GM21390 (cell line): ENCODE measurements at regions not wholly inside any gene's neighbourhood (a gene's known extent, or its start where the extent isn't known, plus 50 kb on each side); places are given as distances from the start of the nearest gene placed in this dataset.

ENCODE experiments used
- ATAC-seq: cut with Tn5 transposase; IDR thresholded peaks from one replicate; pipeline ENCODE4 v1.9.1; 2021; ENCODE audit not compliant: unreplicated experiment

DNA sequence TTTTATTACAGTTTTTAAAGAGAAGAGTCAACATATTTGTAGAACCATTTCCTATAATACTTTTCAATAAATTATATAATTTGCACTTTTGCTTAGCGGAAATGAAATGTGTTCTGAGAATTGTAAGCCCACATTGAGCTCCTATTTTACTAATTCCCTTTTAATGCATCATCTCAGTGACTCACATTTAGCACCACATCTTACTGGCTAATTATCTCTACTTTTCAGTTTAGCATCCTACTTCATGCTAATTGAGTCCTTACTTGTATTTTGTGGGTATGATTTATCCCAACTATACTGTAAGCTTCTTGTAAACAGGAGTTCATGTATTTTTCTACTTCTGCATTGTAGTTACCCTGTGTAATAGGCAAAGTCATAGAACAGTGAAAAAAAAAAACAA lies 67.5 kb downstream of the TMX1 start:
- no peak for ATAC-seq

DNA sequence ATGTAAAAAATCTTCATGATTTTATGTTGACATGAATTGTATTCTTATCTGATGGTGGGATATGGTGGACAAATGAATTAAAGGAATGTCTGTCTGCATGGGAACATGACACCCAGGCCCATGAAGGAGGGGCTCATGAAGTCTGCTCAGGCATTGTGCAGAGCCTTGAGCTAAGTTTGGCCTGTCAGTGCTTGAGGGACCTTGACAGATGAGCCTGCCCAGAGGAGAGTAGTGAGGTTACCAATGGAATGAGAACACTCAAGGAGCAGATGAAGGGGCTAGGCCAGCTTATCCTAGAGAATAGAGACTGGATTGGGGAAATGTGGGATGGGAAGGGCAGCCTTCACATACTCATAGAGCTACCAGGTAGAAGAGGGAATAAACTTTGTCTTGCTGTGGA lies 68.8 kb downstream of the TMX1 start:
- ATAC-seq: no peak

- ATAC-seq: no peak
Observed at GRCh38 chr14:51310505-51310944, 70.5 kb downstream of the TMX1 start.

DNA sequence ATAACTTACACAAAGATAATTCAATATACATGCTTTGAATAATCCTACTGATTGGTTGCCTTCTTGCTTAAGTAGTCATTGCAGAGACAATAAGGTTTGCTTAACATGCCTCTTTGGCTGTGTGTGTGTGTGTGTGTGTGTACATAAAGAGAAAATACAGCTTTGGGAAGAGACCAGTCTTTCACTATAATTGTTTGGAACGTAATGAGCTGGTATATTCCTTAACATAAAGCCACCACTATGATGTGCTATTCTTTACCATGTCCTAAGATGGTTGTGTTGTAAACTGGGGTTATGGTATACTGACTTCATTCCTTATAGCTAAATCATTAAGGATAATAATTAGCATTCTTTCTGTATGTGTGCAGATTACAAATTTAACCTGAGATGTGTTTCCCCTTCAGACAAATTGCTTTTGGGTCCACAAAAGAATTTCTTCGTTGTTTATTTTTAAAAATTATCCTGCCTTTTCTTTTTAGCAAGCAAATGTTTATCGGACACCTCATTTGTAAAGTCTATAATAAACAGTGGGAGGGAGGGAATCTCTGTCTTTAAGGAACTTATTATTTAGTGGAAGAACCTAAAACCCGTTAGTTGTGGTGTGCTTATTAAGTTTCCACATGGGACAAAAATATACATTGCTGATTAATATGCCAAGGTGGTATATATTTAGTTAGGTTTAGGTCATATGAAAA lies 74.4 kb downstream of the TMX1 start:
- no peak for ATAC-seq

- no peak for ATAC-seq
Observed at GRCh38 chr14:51317373-51317772, 77.3 kb downstream of the TMX1 start.

- no peak for ATAC-seq
Observed at GRCh38 chr14:51318813-51319597, 79.0 kb downstream of the TMX1 start.

DNA sequence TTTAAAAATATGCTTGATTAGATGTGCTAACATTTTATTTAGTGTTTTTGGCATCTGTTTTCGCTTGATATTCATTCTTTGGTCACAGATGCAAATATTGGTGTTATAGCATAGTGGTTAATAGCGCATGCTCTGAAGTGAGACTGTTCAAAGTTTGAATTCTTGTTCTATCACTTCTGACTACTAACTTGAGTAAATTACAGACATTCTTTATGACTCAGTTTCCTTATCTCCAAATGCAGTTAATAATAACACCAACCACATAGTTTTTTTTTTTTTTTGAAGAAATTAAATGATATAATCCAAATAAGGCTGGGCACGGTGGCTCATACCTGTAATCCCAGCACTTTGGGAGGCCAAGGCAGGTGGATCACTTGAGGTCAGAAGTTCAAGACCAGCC lies 81.0 kb downstream of the TMX1 start:
- ATAC-seq: no peak

- ATAC-seq: no peak
Observed at GRCh38 chr14:51323492-51323891, 83.4 kb downstream of the TMX1 start.

DNA sequence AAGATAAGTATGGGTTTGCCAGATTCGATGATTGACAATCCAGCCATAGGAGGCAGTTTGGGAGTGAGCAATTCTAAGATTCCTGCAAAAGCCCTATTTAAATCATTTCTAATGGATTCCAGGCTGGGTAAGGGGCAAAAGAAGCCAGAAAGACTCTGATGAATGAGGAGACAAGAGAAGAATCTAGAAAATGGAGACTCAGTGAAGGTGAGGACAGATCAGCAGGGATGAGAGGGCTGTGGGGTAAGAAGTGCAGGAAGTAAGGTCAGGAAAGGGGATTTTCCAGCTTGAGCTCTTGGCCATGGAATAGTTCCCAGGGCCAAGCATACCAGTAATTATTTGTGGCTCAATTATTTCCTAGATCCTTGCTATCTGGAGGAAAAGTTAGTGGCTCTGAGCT lies 87.3 kb downstream of the TMX1 start:
- no peak for ATAC-seq

- no peak for ATAC-seq
Observed at GRCh38 chr14:51328064-51328771, 88.2 kb downstream of the TMX1 start.

DNA sequence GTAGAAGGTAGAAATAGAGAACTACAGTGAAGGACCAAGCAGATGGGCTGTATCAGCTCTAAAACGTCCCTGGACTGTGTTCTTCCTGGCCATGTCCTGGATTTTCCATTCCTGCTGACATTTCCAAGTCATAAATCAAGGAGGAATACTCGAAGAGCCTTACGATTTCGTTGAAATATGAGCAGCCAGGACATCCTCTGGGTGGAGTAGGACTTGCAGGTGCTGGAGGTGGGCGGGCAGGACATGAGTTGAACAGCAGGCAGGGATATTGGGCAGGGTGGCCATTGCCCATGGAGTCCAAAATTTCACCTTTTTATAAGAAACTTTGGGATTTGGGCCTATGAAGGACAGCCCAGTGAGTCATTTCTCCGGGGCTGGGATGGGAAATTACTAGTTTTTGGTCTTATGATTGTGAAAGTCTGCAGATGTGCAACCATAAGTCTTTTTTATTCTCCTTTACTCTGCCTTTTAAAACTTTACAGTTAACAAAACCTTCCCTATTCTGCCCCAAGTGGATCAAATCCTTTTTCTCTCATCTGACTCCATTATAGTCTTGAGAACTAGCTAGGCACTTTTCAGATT lies 88.8 kb downstream of the TMX1 start:
- ATAC-seq: no peak

GRCh38 chr14:51331486-51332367 lies 91.7 kb downstream of the TMX1 start:
- no peak for ATAC-seq

- ATAC-seq: no peak
Observed at GRCh38 chr14:51333299-51333698, 93.3 kb downstream of the TMX1 start.

DNA sequence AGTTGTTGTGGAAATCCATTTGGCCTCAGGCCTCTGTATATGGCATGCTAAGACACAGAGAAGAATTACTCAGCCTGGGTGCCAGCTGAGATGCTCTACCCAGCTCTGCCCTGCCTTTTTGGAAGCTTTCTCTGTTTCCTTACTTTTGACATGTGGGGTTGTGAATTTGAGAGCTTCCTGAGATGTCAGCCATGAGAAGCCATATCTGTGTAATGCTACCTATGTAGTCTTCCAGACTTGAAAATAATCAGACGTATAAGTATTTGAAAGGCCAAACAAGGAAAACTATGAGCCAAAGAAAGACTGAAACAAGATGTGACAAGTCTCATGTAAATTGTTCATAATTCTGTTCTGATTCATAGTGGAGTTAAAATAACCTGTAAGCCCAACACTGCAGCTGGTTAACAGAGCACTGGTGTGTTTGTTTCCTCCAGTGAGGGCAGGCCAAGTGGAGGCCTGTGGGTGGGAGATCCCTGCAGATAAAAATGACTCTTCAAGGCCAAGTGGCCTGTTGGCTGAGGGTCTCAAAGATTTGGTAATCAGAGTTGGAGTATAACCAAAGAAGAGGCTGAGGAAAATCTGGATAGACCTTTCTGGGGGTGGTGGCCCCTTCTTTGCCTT lies 94.0 kb downstream of the TMX1 start:
- no peak for ATAC-seq

DNA sequence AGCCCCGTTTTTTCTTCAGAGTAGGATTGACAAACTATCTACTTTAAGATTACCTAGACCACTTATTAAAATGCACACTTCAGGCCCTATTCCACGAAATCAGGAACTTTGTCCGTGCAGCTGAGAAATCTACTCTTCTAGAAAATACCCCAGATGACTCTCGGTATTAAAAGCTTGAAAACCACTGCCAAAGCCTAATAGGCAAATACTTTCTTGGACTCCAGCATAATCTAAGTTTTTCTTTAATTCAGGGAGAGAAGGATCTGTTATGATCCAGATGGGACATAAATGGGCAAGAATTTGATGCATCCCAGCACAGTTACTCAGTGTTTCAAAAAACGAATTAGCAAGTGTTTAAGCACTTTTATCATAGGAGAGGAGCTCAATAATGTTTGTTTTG lies 94.5 kb downstream of the TMX1 start:
- no peak for ATAC-seq

- ATAC-seq: no peak
Observed at GRCh38 chr14:51335531-51335930, 95.5 kb downstream of the TMX1 start.

- ATAC-seq: no peak
Observed at GRCh38 chr14:51335961-51336723, 96.1 kb downstream of the TMX1 start.

GRCh38 chr14:51336734-51337133 lies 96.7 kb downstream of the TMX1 start:
- no peak for ATAC-seq

- ATAC-seq: no peak
Observed at GRCh38 chr14:51337520-51337919, 97.5 kb downstream of the TMX1 start.
